ES-I3 (cell line): ENCODE measurements at regions not wholly inside any gene's neighbourhood (a gene's known extent, or its start where the extent isn't known, plus 50 kb on each side); places are given as distances from the start of the nearest gene placed in this dataset.

Source experiments
- H3K36me3 ChIP-seq: 2 replicates; pipeline ENCODE4 v1.6.1; 2013; ENCODE audit warnings: mild to moderate bottlenecking, low read length, control low read depth, moderate library complexity; ENCODE audit not compliant: insufficient read depth
- H3K4me1 ChIP-seq: 2 replicates; pipeline ENCODE4 v1.6.1; 2013; ENCODE audit warnings: mild to moderate bottlenecking, control low read depth, low read length; ENCODE audit not compliant: insufficient read depth
- H3K9ac ChIP-seq: 2 replicates; pipeline ENCODE4 v1.6.1; 2013; ENCODE audit warnings: low read depth, mild to moderate bottlenecking, low read length, moderate library complexity
- H3K9me3 ChIP-seq: 2 replicates; pipeline ENCODE4 v1.6.1; 2013; ENCODE audit warnings: mild to moderate bottlenecking, low read length, moderate library complexity; ENCODE audit not compliant: control insufficient read depth, insufficient read depth

- Histone ChIP-seq H3K36me3 (no peaks in the 10 kb centered on the region), H3K9ac (no peak overlapping the region), H3K4me1 (no peaks in the 10 kb centered on the region), H3K9me3 (no peaks in the 10 kb centered on the region)
These were observed 132.3 kb downstream of the PCTP start for GRCh38 chr17:55883149-55883548.

- H3K9ac ChIP-seq = no peak overlapping the region
These were observed 136.7 kb downstream of the PCTP start for GRCh38 chr17:55887531-55887930.

DNA sequence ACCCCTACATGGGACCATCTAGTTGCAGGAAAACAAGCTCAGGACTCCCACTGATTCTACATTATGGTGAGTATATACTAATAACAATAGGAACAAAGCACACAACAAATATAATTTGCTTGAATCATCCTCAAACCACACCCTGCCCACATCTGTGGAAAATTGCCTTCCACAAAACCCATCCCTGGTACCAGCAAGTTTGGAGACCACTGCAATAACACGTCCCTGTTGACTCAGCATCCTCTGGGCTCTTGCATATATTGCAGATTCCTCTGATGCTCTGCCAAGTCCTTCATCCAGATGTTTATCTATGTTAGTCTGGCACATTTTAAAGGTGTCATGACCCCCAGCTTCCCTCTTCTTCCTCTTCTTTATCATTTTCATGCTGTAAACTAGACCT is 138.4 kb downstream of the PCTP start:
- no peaks in the 10 kb centered on the region for H3K36me3 ChIP-seq
- no peaks in the 10 kb centered on the region for H3K4me1 ChIP-seq
- H3K9ac ChIP-seq = no peak overlapping the region
- no peaks in the 10 kb centered on the region for H3K9me3 ChIP-seq

More at GRCh38 chr17:55887531-55887930, 136.7 kb downstream of the PCTP start:
- no peaks in the 10 kb centered on the region for H3K4me1 ChIP-seq
- no peaks in the 10 kb centered on the region for H3K9me3 ChIP-seq
- no peaks in the 10 kb centered on the region for H3K36me3 ChIP-seq

GRCh38 chr17:55895112-55895759 is 144.4 kb downstream of the PCTP start:
- Histone ChIP-seq H3K9ac (no peak overlapping the region), H3K9me3 (no peaks in the 10 kb centered on the region), H3K4me1 (0 out of 2 replicates have a peak, but pooled peaks cover 5% of the 10 kb centered on the region), H3K36me3 (no peaks in the 10 kb centered on the region)

- Histone ChIP-seq H3K36me3 (no peaks in the 10 kb centered on the region), H3K9ac (no peak overlapping the region)
These were observed 146.4 kb downstream of the PCTP start for GRCh38 chr17:55897301-55897700.

DNA sequence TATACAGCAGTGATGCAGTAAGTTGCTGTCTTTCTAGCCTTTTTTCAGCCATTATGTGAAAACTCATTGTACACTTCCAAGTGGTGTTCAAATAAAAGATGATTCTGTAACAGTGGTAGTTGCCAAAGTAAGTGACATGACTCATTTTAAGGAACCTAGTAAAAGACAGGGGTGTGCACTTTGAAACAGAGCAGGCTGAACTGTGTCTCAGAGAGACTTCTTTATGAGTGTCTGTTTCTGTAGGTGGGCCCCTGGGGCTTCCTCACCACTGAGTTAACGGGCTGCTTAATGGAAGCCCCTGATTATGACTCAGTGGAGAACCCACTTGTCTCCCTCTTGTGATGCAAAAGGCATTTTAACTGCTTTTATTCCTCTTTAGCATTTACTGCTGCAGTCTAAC is 147.3 kb downstream of the PCTP start:
- no peaks in the 10 kb centered on the region for H3K9me3 ChIP-seq
- no peak overlapping the region for H3K9ac ChIP-seq
- 0 out of 2 replicates have a peak, but pooled peaks cover 5% of the 10 kb centered on the region for H3K4me1 ChIP-seq
- no peaks in the 10 kb centered on the region for H3K36me3 ChIP-seq

More at GRCh38 chr17:55897301-55897700, 146.4 kb downstream of the PCTP start:
- Histone ChIP-seq H3K9me3 (no peaks in the 10 kb centered on the region), H3K4me1 (0 out of 2 replicates have a peak, but pooled peaks cover 5% of the 10 kb centered on the region)

DNA sequence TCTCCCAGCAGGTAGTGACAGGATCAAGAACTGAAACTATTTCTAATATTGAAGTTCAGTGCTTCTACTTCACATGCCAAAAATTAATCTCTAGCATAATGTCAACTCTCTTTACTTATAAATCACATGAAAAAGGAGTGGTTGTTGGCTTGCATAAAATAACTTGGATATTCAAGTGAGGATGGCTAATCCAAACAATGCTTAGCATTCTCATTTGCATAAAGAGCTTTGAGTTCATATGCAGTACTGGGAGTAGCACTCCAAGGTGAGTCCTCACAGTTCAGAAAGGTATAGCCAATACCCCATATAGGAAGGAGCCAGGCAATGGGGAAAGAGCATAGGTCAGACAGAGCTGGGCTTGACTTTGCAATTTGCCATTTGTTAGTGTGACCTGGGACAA is 149.3 kb downstream of the PCTP start:
- H3K9ac ChIP-seq = no peak overlapping the region
- H3K4me1 ChIP-seq = 0 out of 2 replicates have a peak, but pooled peaks cover 5% of the 10 kb centered on the region
- H3K36me3 ChIP-seq = no peaks in the 10 kb centered on the region
- no peaks in the 10 kb centered on the region for H3K9me3 ChIP-seq

- H3K36me3 ChIP-seq = no peaks in the 10 kb centered on the region
- no peaks in the 10 kb centered on the region for H3K9me3 ChIP-seq
- no peak overlapping the region for H3K9ac ChIP-seq
- 0 out of 2 replicates have a peak, but pooled peaks cover 5% of the 10 kb centered on the region for H3K4me1 ChIP-seq
These were observed 152.3 kb downstream of the PCTP start for GRCh38 chr17:55903028-55903690.

GRCh38 chr17:55909776-55910175 is 158.9 kb downstream of the PCTP start:
- Histone ChIP-seq H3K36me3 (no peaks in the 10 kb centered on the region), H3K9me3 (no peaks in the 10 kb centered on the region; the same call in 1 of the 2 replicates), H3K9ac (no peak overlapping the region), H3K4me1 (no peaks in the 10 kb centered on the region)

DNA sequence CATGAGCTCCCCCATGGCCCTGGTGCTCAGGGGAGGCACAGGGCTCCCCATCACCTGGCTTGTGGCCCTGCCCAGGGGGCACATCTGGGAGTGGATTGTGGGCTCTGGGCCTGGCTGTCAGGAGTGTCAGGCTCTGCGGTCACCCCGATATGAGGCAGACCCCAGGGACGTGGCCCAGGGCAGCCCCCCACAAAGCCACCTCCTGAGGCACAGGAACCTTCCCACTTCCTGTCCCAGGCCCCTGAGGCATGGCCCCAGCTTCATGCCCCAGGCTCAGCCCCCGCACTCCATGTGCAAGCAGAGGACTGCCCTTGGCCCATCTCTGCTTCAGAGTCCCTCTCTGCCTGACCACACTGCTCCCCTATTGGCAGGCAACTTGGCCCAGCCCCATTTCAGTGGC is 160.3 kb downstream of the PCTP start:
- Histone ChIP-seq H3K9ac (no peak overlapping the region), H3K36me3 (no peaks in the 10 kb centered on the region)

GRCh38 chr17:55925440-55925839 is 174.6 kb downstream of the PCTP start:
- Histone ChIP-seq H3K36me3 (no peaks in the 10 kb centered on the region), H3K9ac (no peak overlapping the region), H3K4me1 (peaks cover 9% of the 10 kb centered on the region), H3K9me3 (peaks cover 3% of the 10 kb centered on the region; the same call in 1 of the 2 replicates)

More for the DNA sequence above, 160.3 kb downstream of the PCTP start:
- Histone ChIP-seq H3K9me3 (no peaks in the 10 kb centered on the region; the same call in 1 of the 2 replicates), H3K4me1 (no peaks in the 10 kb centered on the region)

DNA sequence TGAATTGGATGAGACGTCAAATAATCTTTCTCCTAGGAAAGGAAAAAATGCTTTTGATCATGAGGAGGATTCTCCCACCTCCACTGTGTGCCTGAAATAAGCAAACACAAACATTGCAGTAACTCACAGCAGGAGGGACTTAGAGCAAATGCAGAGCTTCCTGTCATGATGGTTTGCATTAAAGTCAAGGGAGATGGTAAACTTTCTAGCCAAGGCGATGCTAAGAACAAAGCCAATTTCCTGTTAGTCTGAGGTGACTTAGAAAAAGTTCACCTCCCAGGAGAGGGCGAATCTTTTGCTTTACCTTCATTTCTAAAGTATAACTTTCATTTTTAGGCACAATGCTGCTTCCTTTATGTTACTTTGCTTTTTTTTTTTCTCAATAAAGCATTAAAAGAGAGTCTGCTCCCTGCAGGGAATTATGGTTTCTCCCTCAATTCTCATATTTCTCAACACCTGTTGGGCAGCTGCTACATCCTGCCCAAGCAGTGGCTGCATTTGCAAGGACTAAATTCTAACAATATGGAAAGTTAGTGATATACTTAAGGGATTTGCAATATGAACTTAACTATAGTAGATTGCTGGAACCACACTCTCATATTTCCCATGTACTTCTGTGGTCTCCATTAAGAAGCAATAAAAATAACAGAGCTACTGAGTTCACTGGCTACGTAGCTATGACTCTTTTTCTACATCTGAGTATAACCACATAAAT is 175.6 kb downstream of the PCTP start:
- Histone ChIP-seq H3K4me1 (peaks cover 9% of the 10 kb centered on the region), H3K9ac (no peak overlapping the region), H3K36me3 (no peaks in the 10 kb centered on the region), H3K9me3 (peaks cover 3% of the 10 kb centered on the region; the same call in 1 of the 2 replicates)

- no peaks in the 10 kb centered on the region for H3K36me3 ChIP-seq
- H3K9me3 ChIP-seq = peaks cover 2% of the 10 kb centered on the region; the same call in 1 of the 2 replicates
- H3K4me1 ChIP-seq = peaks cover 9% of the 10 kb centered on the region
- H3K9ac ChIP-seq = no peak overlapping the region
These were observed 179.5 kb downstream of the PCTP start for GRCh38 chr17:55930291-55930809.

DNA sequence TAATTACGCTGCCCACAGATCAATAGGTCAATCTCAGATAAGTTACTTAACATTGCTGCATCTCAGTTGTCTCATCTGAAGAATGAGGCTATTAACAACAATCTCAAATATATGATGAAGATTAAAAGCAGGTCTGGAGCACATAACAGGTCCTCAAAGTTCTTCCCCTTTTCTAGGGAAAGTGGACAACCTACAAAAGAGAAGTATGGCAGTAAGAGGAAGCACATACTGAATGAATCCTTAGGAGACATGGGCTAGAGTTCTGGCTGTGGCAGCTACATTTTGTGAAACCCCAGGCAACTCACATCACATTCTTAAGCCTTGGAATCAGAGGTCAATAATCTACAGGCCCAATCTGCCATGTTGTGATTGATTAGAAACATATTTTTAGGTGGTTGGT is 180.6 kb downstream of the PCTP start:
- Histone ChIP-seq H3K36me3 (no peaks in the 10 kb centered on the region), H3K9me3 (no peaks in the 10 kb centered on the region), H3K4me1 (peaks cover 8% of the 10 kb centered on the region), H3K9ac (no peak overlapping the region)
